CD4-positive, alpha-beta T cell (primary cell): ENCODE measurements at regions not wholly inside any gene's neighbourhood (a gene's known extent, or its start where the extent isn't known, plus 50 kb on each side); places are given as distances from the start of the nearest gene placed in this dataset.

Experiments
- ATAC-seq: fragments of 200-7000 bp; cut with Tn5 transposase; one replicate; pipeline ENCODE4 v1.10.0; 2022; ENCODE audit warnings: mild to moderate bottlenecking; ENCODE audit not compliant: poor library complexity
- CTCF ChIA-PET: fragments of 350-600 bp; sonication (Branson Sonifier 250); formaldehyde crosslinking; loops from one replicate; lab custom pipeline; 2021; ENCODE audit warnings: antibody characterized with exemption, inconsistent platforms; lab: Charles Lee
- POLR2A ChIA-PET: fragments of 350-600 bp; sonication (Branson Sonifier 250); formaldehyde crosslinking; loops from one replicate; lab custom pipeline; 2021; ENCODE audit warnings: antibody characterized with exemption, inconsistent platforms; lab: Charles Lee
- DNase-seq, 14 experiments: peaks; one replicate each; pipeline ENCODE4 v3.0.0-alpha.2; 2013 to 2020; ENCODE audit warnings: mixed read lengths in 2 of 14
- H3K27ac ChIP-seq, 2 donors: one replicate each; pipeline versions ENCODE4 v1.5.1 to v1.7.0; 2013; ENCODE audit warnings: low read length in 2 of 2, low read depth in 1 of 2, mild to moderate bottlenecking in 1 of 2
- H3K27me3 ChIP-seq, 2 experiments: 1 replicate in 1 of 2; 2 replicates in 1 of 2; pipeline versions ENCODE4 v1.6.1 to v1.7.0; 2013; ENCODE audit warnings: low read length in 2 of 2, control low read depth in 1 of 2, mild to moderate bottlenecking in 1 of 2, moderate library complexity in 1 of 2; ENCODE audit not compliant: insufficient read depth in 2 of 2, control insufficient read depth in 1 of 2
- H3K36me3 ChIP-seq: one replicate; pipeline ENCODE4 v1.6.1; 2013; ENCODE audit warnings: low read length, control low read depth; ENCODE audit not compliant: insufficient read depth
- H3K4me1 ChIP-seq: one replicate; pipeline ENCODE4 v1.6.1; 2013; ENCODE audit warnings: low read length, control low read depth; ENCODE audit not compliant: insufficient read depth
- H3K4me3 ChIP-seq: one replicate; pipeline ENCODE4 v1.5.1; 2013; ENCODE audit warnings: mild to moderate bottlenecking, low read length, moderate library complexity
- H3K9me3 ChIP-seq, 2 experiments: 1 replicate in 1 of 2; 2 replicates in 1 of 2; pipeline versions ENCODE4 v1.6.1 to v1.7.0; 2013; ENCODE audit warnings: low read length in 2 of 2, mild to moderate bottlenecking in 2 of 2, control low read depth in 1 of 2, moderate library complexity in 1 of 2; ENCODE audit not compliant: control insufficient read depth in 1 of 2, insufficient read depth in 1 of 2
- H3K27ac Mint-ChIP-seq: one replicate; pipeline ENCODE4 v1.8.0; 2020; ENCODE audit warnings: mixed read lengths
- H3K27me3 Mint-ChIP-seq: one replicate; pipeline ENCODE4 v1.8.0; 2021; ENCODE audit warnings: mixed read lengths
- H3K36me3 Mint-ChIP-seq: one replicate; pipeline ENCODE4 v1.8.0; 2021; ENCODE audit warnings: low read depth, mixed read lengths
- H3K4me1 Mint-ChIP-seq: one replicate; pipeline ENCODE4 v1.8.0; 2021; ENCODE audit warnings: low read depth, mixed read lengths
- H3K4me3 Mint-ChIP-seq: one replicate; pipeline ENCODE4 v1.8.0; 2020; ENCODE audit warnings: mild to moderate bottlenecking, mixed read lengths
- H3K9me3 Mint-ChIP-seq: one replicate; pipeline ENCODE4 v1.8.0; 2020; ENCODE audit warnings: mixed read lengths
- CTCF ChIP-seq: fragments of 200-600 bp; IDR thresholded peaks from one replicate; pipeline ENCODE4 v1.8.0; 2022; ENCODE audit warnings: antibody characterized with exemption, mild to moderate bottlenecking
- intact Hi-C, 2 experiments: fragments of 100-400 bp; cut with DNase I in 1 of 2; cut with micrococcal nuclease in 1 of 2; formaldehyde crosslinking; loops; one replicate each; pipeline versions ENCODE4 v1.15.1 to v1.9.0; 2023 to 2025; cut with DNase I, micrococcal nuclease

- Mint-ChIP-seq H3K27me3 (no peaks in the 10 kb centered on the region), H3K27ac (peak overlapping the region; percentile 82), H3K9me3 (no peaks in the 10 kb centered on the region), H3K4me1 (peaks cover 75% of the 10 kb centered on the region), H3K4me3 (no peak overlapping the region), H3K36me3 (no peaks in the 10 kb centered on the region)
- Histone ChIP-seq H3K36me3 (no peaks in the 10 kb centered on the region), H3K27me3 (no peaks in the 10 kb centered on the region), H3K4me3 (no peak overlapping the region), H3K9me3 (no peaks in the 10 kb centered on the region), H3K4me1 (peaks cover 64% of the 10 kb centered on the region), H3K27ac (no peak overlapping the region)
- no peak for DNase-seq
- ChIA-PET POLR2A (interaction anchor here (0.9 to 4.8 kb wide), 8 partner anchors 10 to 397 kb away, joined by 5 to 55 read pairs (median 20); partner anchors contain the start of gene TLE3), CTCF (no interaction called here)
- ATAC-seq, result no peak
- no peak for TF ChIP-seq CTCF
- intact Hi-C loops, result loop anchor here (2.0 to 5.0 kb wide), 6 partner anchors 35 to 1025 kb away; partner anchors contain the start of gene TLE3 (in 2 of the 2)
These were observed 269.4 kb downstream of the UACA start for GRCh38 chr15:70493787-70494516.

GRCh38 chr15:70493376-70493775, 270.0 kb downstream of the UACA start:
- ChIA-PET POLR2A (interaction anchor here (0.9 to 4.8 kb wide), 8 partner anchors 11 to 396 kb away, joined by 5 to 55 read pairs (median 20); partner anchors contain the start of gene TLE3), CTCF (interaction anchor here (1.1 kb wide), 1 partner anchor 33 kb away, joined by 4 read pairs; no protein-coding TSS in a partner anchor)
- intact Hi-C loops, result loop anchor here (2.0 to 5.0 kb wide), 6 partner anchors 35 to 1025 kb away; partner anchors contain the start of gene TLE3 (in 2 of the 2)
- TF ChIP-seq CTCF, result no peak
- Histone ChIP-seq H3K27me3 (no peaks in the 10 kb centered on the region), H3K9me3 (no peaks in the 10 kb centered on the region), H3K4me1 (peaks cover 64% of the 10 kb centered on the region), H3K27ac (no peak overlapping the region), H3K36me3 (no peaks in the 10 kb centered on the region), H3K4me3 (no peak overlapping the region)
- Mint-ChIP-seq H3K9me3 (no peaks in the 10 kb centered on the region), H3K4me1 (peaks cover 79% of the 10 kb centered on the region), H3K27ac (peak overlapping the region; percentile 82), H3K4me3 (no peak overlapping the region), H3K36me3 (no peaks in the 10 kb centered on the region), H3K27me3 (no peaks in the 10 kb centered on the region)
- no peak for ATAC-seq
- DNase-seq, result no peak

GRCh38 chr15:70492240-70493177, 270.8 kb downstream of the UACA start:
- Mint-ChIP-seq H3K27me3 (no peaks in the 10 kb centered on the region), H3K36me3 (no peaks in the 10 kb centered on the region), H3K27ac (peak overlapping the region; percentile 82), H3K4me1 (peaks cover 85% of the 10 kb centered on the region), H3K4me3 (peak overlapping the region; percentile 79), H3K9me3 (no peaks in the 10 kb centered on the region)
- Histone ChIP-seq H3K36me3 (no peaks in the 10 kb centered on the region), H3K9me3 (no peaks in the 10 kb centered on the region), H3K27ac (peak overlapping the region in 1 of 2 donors; percentile 9), H3K4me3 (peak overlapping the region; percentile 39), H3K4me1 (peaks cover 73% of the 10 kb centered on the region), H3K27me3 (no peaks in the 10 kb centered on the region)
- POLR2A ChIA-PET, result interaction anchor here (0.8 to 4.8 kb wide), 23 partner anchors 12 to 1030 kb away, joined by 3 to 55 read pairs (median 6); partner anchors contain the start of gene TLE3
- intact Hi-C loops, result loop anchor here (1.0 to 5.0 kb wide), 8 partner anchors 12 to 1024 kb away; partner anchors contain the start of gene TLE3 (in 2 of the 2)
- CTCF ChIA-PET, result interaction anchor here (1.1 kb wide), 1 partner anchor 32 kb away, joined by 4 read pairs; no protein-coding TSS in a partner anchor
- peak; percentile 83 for ATAC-seq
- no peak for TF ChIP-seq CTCF
- peak; percentile 67 to 94 (median 78) for DNase-seq
